Stomach (tissue), 4 donors: ENCODE measurements at regions not wholly inside any gene's neighbourhood (a gene's known extent, or its start where the extent isn't known, plus 50 kb on each side); places are given as distances from the start of the nearest gene placed in this dataset.

Source experiments
- CTCF ChIP-seq, 7 experiments: fragments of 450-650 bp in 4 of 7; fragments of 200-600 bp in 3 of 7; sonication (generic) in 3 of 7; IDR thresholded peaks; one replicate each; pipeline ENCODE4 v1.5.1; 2016 to 2019; ENCODE audit warnings: antibody characterized with exemption in 7 of 7, control low read depth in 2 of 7, mild to moderate bottlenecking in 1 of 7
- POLR2A ChIP-seq, 4 donors: fragments of 450-650 bp; IDR thresholded peaks; one replicate each; pipeline ENCODE4 v1.6.1; 2016; ENCODE audit warnings: antibody characterized with exemption in 4 of 4, control low read depth in 2 of 4, mild to moderate bottlenecking in 1 of 4, moderate library complexity in 1 of 4
- POLR2AphosphoS5 ChIP-seq, 3 donors: sonication (generic); formaldehyde crosslinking; IDR thresholded peaks; one replicate each; pipeline ENCODE4 v1.6.1; 2016; ENCODE audit warnings: antibody characterized with exemption in 3 of 3

- no peak for TF ChIP-seq POLR2A (IDR thresholded peaks at IDR 0.05)
- no peak for TF ChIP-seq POLR2AphosphoS5 (IDR thresholded peaks at IDR 0.05)
- no peak for TF ChIP-seq CTCF (IDR thresholded peaks at IDR 0.05)
Observed at GRCh38 chr1:17891205-17892110, 136.3 kb downstream of the ACTL8 start.
